ENCODE measurements at regions not wholly inside any gene's neighbourhood (a gene's known extent, or its start where the extent isn't known, plus 50 kb on each side); places are given as distances from the start of the nearest gene placed in this dataset.

GRCh38 chr9:118832371-118832770 is 536.9 kb downstream of the BRINP1 start:
- intact Hi-C loops (cut with micrococcal nuclease) = no loop called here
- H3K4me1 ChIP-seq = no peaks in the 10 kb centered on the region
- no peak overlapping the region for H3K4me3 ChIP-seq
- H3K36me3 ChIP-seq = no peaks in the 10 kb centered on the region
- H3K27me3 ChIP-seq (ENCODE audit: low read depth) = no peaks in the 10 kb centered on the region
- no peaks in the 10 kb centered on the region for H3K9me3 ChIP-seq (replicated peaks)
- no peak for DNase-seq
- H3K27ac ChIP-seq (replicated peaks) = no peak overlapping the region
- no peak for TF ChIP-seq CTCF (IDR thresholded peaks at IDR 0.05; ENCODE audit: borderline replicate concordance)

GRCh38 chr9:118836891-118837290 is 532.3 kb downstream of the BRINP1 start:
- H3K36me3 ChIP-seq = no peaks in the 10 kb centered on the region
- H3K27ac ChIP-seq (replicated peaks) = no peak overlapping the region
- no peaks in the 10 kb centered on the region for H3K4me1 ChIP-seq
- no peak for DNase-seq
- H3K27me3 ChIP-seq (ENCODE audit: low read depth) = no peaks in the 10 kb centered on the region
- intact Hi-C loops (cut with micrococcal nuclease) = no loop called here
- H3K9me3 ChIP-seq (replicated peaks) = no peaks in the 10 kb centered on the region
- no peak for TF ChIP-seq CTCF (IDR thresholded peaks at IDR 0.05; ENCODE audit: borderline replicate concordance)
- no peak overlapping the region for H3K4me3 ChIP-seq

DNA sequence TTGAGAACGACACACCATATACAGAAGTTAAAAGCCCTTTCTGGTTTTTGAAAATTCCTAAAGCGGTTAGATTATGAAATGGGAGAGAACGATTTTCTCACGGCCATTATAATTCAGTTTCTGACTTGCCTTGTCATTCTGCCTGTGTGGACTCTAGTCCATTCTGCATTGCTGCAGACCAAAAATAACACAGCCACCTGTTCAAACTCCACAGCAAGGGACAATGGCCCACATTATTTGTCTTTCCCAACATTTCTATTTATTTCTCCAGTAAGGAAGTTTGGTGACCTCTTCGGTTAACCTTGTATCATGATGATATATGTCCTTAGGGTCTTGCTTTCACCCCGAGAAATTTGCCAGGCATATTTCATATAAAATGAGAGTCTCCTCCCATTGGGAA is 497.7 kb downstream of the BRINP1 start:
- Histone ChIP-seq H3K9me3 (replicated peaks) (no peaks in the 10 kb centered on the region), H3K36me3 (no peaks in the 10 kb centered on the region), H3K27me3 (ENCODE audit: low read depth) (no peaks in the 10 kb centered on the region), H3K4me1 (no peaks in the 10 kb centered on the region), H3K4me3 (no peak overlapping the region), H3K27ac (replicated peaks) (no peak overlapping the region)
- no peak for TF ChIP-seq CTCF (IDR thresholded peaks at IDR 0.05; ENCODE audit: borderline replicate concordance)
- intact Hi-C loops (cut with micrococcal nuclease) = no loop called here
- DNase-seq = no peak

DNA sequence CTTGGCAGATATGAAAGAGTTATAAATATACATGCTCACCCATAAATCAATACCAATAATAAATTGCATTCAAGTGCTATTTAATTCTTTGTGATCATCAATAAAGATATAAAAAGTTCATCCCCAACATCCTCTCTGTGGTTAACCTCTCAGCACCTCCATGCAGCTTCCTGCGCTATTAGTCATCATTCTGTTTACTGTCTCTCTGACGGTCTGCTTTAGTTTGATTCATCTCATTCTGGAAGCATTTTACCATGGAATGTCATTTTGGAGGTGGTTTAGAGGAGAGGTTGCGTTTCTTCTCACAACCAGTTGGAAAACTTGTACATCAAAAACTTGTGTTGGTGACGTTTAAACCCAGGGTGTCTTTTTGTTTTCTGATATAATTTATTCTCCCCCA is 486.6 kb downstream of the BRINP1 start:
- H3K36me3 ChIP-seq = no peaks in the 10 kb centered on the region
- H3K9me3 ChIP-seq (replicated peaks) = no peaks in the 10 kb centered on the region
- DNase-seq = no peak
- TF ChIP-seq CTCF (IDR thresholded peaks at IDR 0.05; ENCODE audit: borderline replicate concordance) = no peak
- no peaks in the 10 kb centered on the region for H3K4me1 ChIP-seq
- H3K27me3 ChIP-seq (ENCODE audit: low read depth) = no peaks in the 10 kb centered on the region
- no peak overlapping the region for H3K27ac ChIP-seq (replicated peaks)
- H3K4me3 ChIP-seq = no peak overlapping the region
- intact Hi-C loops (cut with micrococcal nuclease) = no loop called here

DNA sequence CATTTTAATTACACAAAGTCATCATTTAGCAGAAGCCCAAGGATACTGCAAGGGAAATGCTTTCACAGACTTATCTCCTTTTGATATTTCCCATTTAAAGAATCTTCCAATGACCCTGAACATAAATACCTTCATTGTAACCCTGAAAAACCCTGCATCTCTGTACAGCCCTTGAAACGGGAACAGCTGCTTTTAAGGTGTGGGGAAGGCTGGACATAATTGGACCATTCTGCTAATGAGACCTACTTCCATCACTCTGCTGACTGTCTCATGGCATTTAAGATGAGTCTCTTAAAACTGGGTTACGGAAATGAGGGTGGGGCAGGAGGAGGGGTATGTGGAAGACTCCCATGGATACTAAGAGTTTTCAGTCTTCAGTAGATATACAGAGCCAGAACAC is 485.8 kb downstream of the BRINP1 start:
- intact Hi-C loops (cut with micrococcal nuclease) = no loop called here
- Histone ChIP-seq H3K4me1 (no peaks in the 10 kb centered on the region), H3K4me3 (no peak overlapping the region), H3K36me3 (no peaks in the 10 kb centered on the region), H3K9me3 (replicated peaks) (no peaks in the 10 kb centered on the region), H3K27me3 (ENCODE audit: low read depth) (no peaks in the 10 kb centered on the region), H3K27ac (replicated peaks) (no peak overlapping the region)
- no peak for DNase-seq
- TF ChIP-seq CTCF (IDR thresholded peaks at IDR 0.05; ENCODE audit: borderline replicate concordance) = no peak

DNA sequence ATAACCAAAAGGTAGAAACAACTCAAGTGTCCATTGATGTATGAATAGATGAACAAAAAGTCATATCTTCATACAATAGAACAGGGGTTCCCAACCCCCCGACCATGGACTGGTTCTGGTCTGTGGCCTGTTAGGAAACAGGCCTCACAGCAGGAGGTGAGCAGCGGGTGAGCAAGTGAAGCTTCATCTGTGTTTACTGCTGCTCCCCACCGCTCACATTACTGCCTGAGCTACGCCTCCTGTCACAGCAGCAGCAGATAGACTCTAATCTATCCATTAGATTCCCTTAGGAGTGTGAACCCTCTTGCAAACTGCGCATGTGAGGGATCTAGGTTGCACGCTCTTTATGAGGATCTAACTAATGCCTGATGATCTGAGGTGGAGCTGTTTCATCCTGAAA is 478.0 kb downstream of the BRINP1 start:
- H3K4me3 ChIP-seq = no peak overlapping the region
- no peaks in the 10 kb centered on the region for H3K36me3 ChIP-seq
- no peak for DNase-seq
- no peaks in the 10 kb centered on the region for H3K27me3 ChIP-seq (ENCODE audit: low read depth)
- H3K4me1 ChIP-seq = no peaks in the 10 kb centered on the region
- intact Hi-C loops (cut with micrococcal nuclease) = no loop called here
- no peak overlapping the region for H3K27ac ChIP-seq (replicated peaks)
- no peak for TF ChIP-seq CTCF (IDR thresholded peaks at IDR 0.05; ENCODE audit: borderline replicate concordance)
- H3K9me3 ChIP-seq (replicated peaks) = no peaks in the 10 kb centered on the region

All from left ventricle myocardium inferior (tissue), 1 donor.